Caco-2 (cell line): ENCODE measurements at regions not wholly inside any gene's neighbourhood (a gene's known extent, or its start where the extent isn't known, plus 50 kb on each side); places are given as distances from the start of the nearest gene placed in this dataset.

Experiments
- BruUV-seq: library from RNA; stranded (reverse); fragments of 400-500 nt; replicated peaks from 2 replicates; lab custom pipeline; 2021; lab: Mats Ljungman, UMichigan
- CTCF ChIA-PET: fragments of 300-600 bp; sonication (Branson Sonifier 250); formaldehyde crosslinking; loops from one replicate; lab custom pipeline; 2022; ENCODE audit warnings: antibody characterized with exemption; lab: Charles Lee
- POLR2A ChIA-PET: fragments of 300-600 bp; sonication (Branson Sonifier 250); formaldehyde crosslinking; loops from one replicate; lab custom pipeline; 2022; ENCODE audit warnings: antibody characterized with exemption; lab: Charles Lee
- DNase-seq, 2 experiments: peaks; one replicate each; pipeline versions ENCODE4 v3.0.0 to v3.0.0-alpha.2; 2020 to 2022
- H3K27me3 ChIP-seq: replicated peaks from 2 replicates; pipeline ENCODE4 v1.6.0; 2011; ENCODE audit warnings: low read length; ENCODE audit not compliant: control insufficient read depth, insufficient read depth
- H3K36me3 ChIP-seq: 2 replicates; pipeline ENCODE4 v1.5.1; 2011; ENCODE audit warnings: low read length; ENCODE audit not compliant: control insufficient read depth, insufficient read depth
- H3K4me1 ChIP-seq: fragments of 250-450 bp; sonication (Bioruptor Pico); 2 replicates; pipeline ENCODE4 v1.5.1; 2020; ENCODE audit warnings: mild to moderate bottlenecking
- H3K4me3 ChIP-seq: 2 replicates; pipeline ENCODE4 v1.5.1; 2011; ENCODE audit warnings: low read depth, mild to moderate bottlenecking, control low read depth, low read length
- H3K9me3 ChIP-seq: fragments of 250-450 bp; sonication (Bioruptor Pico); 2 replicates; pipeline ENCODE4 v1.5.1; 2020; ENCODE audit warnings: mild to moderate bottlenecking, moderate library complexity
- H3K27ac Mint-ChIP-seq: one replicate; pipeline ENCODE4 v1.8.0; 2022; ENCODE audit warnings: mixed read lengths; ENCODE audit not compliant: unreplicated experiment
- H3K27me3 Mint-ChIP-seq: one replicate; pipeline ENCODE4 v1.8.0; 2022; ENCODE audit warnings: mixed read lengths; ENCODE audit not compliant: insufficient read depth, unreplicated experiment
- H3K36me3 Mint-ChIP-seq: one replicate; pipeline ENCODE4 v1.8.0; 2022; ENCODE audit warnings: mild to moderate bottlenecking, mixed read lengths; ENCODE audit not compliant: insufficient read depth, unreplicated experiment
- H3K4me1 Mint-ChIP-seq: one replicate; pipeline ENCODE4 v1.8.0; 2022; ENCODE audit warnings: low read depth, mixed read lengths; ENCODE audit not compliant: unreplicated experiment
- H3K4me3 Mint-ChIP-seq: one replicate; pipeline ENCODE4 v1.8.0; 2022; ENCODE audit warnings: mild to moderate bottlenecking, moderate library complexity, mixed read lengths; ENCODE audit not compliant: unreplicated experiment
- H3K9me3 Mint-ChIP-seq: one replicate; pipeline ENCODE4 v1.8.0; 2022; ENCODE audit warnings: mixed read lengths; ENCODE audit not compliant: unreplicated experiment
- intact Hi-C: fragments of 100-400 bp; cut with micrococcal nuclease; formaldehyde crosslinking; loops from one replicate; pipeline ENCODE4 v1.10.0; 2022; ENCODE audit not compliant: unreplicated experiment
- TF ChIP-seq, protein P1 (sequence below), 2 experiments: fragments of 200-600 bp in 1 of 2; IDR thresholded peaks; 1 replicate in 1 of 2; 2 replicates in 1 of 2; pipeline versions ENCODE4 v1.5.1 to v1.8.0; 2011 to 2022; ENCODE audit warnings: antibody characterized with exemption in 1 of 2, control low read depth in 1 of 2, inconsistent platforms in 1 of 2, low read depth in 1 of 2, low read length in 1 of 2, mild to moderate bottlenecking in 1 of 2, moderate library complexity in 1 of 2; ENCODE audit not compliant: insufficient read depth in 1 of 2, severe bottlenecking in 1 of 2, unreplicated experiment in 1 of 2

DNA sequence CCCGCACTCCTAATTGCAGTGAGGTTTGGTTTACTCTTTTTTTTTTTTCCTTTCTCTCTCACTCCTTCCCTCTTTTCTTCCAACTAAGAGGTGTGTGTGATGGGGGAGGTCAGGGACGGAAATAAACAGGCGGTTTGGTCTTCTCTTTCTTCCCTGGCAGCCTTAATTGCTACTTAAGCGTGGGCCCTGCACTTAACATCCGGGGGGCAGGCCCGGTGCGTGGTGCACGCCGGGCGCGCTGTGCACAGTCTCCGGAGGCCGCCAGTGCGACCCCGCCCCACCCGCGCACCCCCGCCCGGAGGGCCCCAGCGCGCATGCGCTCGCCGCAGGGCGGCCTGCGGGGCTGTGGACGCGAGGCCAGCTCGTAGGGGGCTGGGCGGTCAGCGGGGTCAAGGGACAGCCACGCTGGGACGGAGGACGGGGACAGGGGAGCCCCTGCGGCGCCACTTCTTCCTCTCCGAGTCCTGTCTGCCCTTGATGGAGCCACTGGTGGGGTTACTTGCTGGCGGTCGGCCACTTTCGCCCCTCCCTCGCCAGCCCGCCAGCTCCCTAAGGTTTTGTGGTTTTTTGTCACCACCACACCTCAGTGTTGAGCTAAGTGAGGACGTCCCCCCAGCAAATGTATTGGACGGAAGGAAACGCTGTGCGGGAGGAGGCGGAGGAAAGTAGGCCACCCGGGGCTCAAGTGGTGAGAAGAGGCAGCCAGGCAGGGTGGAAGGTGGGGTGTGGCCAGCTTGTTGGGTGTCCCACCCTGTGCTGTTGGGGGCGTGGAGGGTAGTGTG lies 120.9 kb downstream of the MRM1 start:
- Mint-ChIP-seq H3K4me3 (peak overlapping the region; percentile 25), H3K27ac (no peak overlapping the region), H3K4me1 (no peaks in the 10 kb centered on the region), H3K27me3 (peaks cover 27% of the 10 kb centered on the region), H3K36me3 (no peaks in the 10 kb centered on the region), H3K9me3 (no peaks in the 10 kb centered on the region)
- H3K36me3 ChIP-seq = no peaks in the 10 kb centered on the region
- no peaks in the 10 kb centered on the region for H3K9me3 ChIP-seq
- CTCF ChIA-PET = no interaction called here
- H3K4me3 ChIP-seq = no peak overlapping the region
- no TSS peak for BruUV-seq
- intact Hi-C loops = loop anchor here (10.0 kb wide), 2 partner anchors 62 to 322 kb away; no protein-coding TSS in a partner anchor
- POLR2A ChIA-PET = no interaction called here
- no peaks in the 10 kb centered on the region for H3K4me1 ChIP-seq
- DNase-seq = peak in 1 of 2 experiments; percentile 24
- TF ChIP-seq, protein P1, sequence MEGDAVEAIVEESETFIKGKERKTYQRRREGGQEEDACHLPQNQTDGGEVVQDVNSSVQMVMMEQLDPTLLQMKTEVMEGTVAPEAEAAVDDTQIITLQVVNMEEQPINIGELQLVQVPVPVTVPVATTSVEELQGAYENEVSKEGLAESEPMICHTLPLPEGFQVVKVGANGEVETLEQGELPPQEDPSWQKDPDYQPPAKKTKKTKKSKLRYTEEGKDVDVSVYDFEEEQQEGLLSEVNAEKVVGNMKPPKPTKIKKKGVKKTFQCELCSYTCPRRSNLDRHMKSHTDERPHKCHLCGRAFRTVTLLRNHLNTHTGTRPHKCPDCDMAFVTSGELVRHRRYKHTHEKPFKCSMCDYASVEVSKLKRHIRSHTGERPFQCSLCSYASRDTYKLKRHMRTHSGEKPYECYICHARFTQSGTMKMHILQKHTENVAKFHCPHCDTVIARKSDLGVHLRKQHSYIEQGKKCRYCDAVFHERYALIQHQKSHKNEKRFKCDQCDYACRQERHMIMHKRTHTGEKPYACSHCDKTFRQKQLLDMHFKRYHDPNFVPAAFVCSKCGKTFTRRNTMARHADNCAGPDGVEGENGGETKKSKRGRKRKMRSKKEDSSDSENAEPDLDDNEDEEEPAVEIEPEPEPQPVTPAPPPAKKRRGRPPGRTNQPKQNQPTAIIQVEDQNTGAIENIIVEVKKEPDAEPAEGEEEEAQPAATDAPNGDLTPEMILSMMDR (IDR thresholded peaks at IDR 0.05; ENCODE audit: insufficient read depth in 1 of 2, low read depth in 1 of 2, low read length in 1 of 2, severe bottlenecking in 1 of 2, unreplicated experiment in 1 of 2) = no peak
- H3K27me3 ChIP-seq = peaks cover 3% of the 10 kb centered on the region; the same call in 1 of the 2 replicates

DNA sequence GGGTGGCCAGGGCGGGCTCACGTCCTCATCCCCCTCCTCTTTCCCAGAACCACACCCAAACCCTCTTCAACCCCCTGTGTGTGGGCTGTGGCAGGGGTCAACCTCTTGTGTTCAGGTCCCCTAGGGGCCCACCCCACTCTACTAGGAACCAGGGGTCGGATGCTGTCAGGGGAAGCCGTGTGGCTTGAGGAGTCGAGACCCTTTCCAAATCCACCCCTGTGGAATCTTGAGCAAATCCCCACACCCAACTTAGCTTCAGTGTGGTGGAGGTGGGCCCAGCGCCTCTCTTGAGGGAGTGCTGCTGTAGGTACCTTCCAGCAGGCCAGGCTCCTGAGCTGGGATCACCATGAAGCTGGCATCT lies 121.5 kb downstream of the MRM1 start:
- Histone ChIP-seq H3K4me3 (no peak overlapping the region), H3K36me3 (no peaks in the 10 kb centered on the region), H3K27me3 (peaks cover 3% of the 10 kb centered on the region; the same call in 1 of the 2 replicates), H3K4me1 (no peaks in the 10 kb centered on the region), H3K9me3 (no peaks in the 10 kb centered on the region)
- POLR2A ChIA-PET = no interaction called here
- CTCF ChIA-PET = no interaction called here
- no peak for DNase-seq
- BruUV-seq = no TSS peak
- no peak overlapping the region for H3K4me3 Mint-ChIP-seq
- no peak overlapping the region for H3K27ac Mint-ChIP-seq
- no peaks in the 10 kb centered on the region for H3K9me3 Mint-ChIP-seq
- TF ChIP-seq, protein P1 (IDR thresholded peaks at IDR 0.05; ENCODE audit: insufficient read depth in 1 of 2, low read depth in 1 of 2, low read length in 1 of 2, severe bottlenecking in 1 of 2, unreplicated experiment in 1 of 2) = no peak
- no peaks in the 10 kb centered on the region for H3K36me3 Mint-ChIP-seq
- H3K27me3 Mint-ChIP-seq = peaks cover 23% of the 10 kb centered on the region
- intact Hi-C loops = loop anchor here (10.0 kb wide), 2 partner anchors 62 to 322 kb away; no protein-coding TSS in a partner anchor
- no peaks in the 10 kb centered on the region for H3K4me1 Mint-ChIP-seq

DNA sequence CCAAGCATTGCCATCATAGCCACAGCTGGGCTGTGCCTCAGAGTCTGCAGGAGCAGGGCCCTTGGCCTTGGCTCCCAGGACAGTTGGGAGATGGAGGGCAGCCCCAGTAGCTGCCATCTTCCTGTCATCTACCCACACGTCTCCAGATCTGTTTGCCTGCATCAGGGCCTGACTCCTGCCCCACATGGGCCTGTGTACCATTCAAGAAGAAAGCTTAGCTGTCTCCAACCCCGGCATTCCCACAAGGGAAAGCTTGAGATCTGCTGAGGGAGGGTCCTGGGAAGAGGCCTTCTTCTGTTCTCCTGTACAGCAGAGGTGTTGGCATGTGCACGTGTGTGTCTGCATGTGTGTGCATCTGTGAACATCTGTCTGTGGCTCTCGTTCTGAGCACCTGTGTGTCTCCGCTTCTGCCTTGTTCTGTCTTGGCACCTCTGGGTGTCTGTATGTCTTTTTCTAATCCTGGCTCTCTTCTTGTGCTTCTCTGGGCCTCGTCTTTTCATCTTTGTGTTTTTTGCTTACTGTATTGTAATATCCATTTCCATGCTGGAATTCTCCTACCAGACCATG lies 122.2 kb downstream of the MRM1 start:
- Histone ChIP-seq H3K36me3 (no peaks in the 10 kb centered on the region), H3K9me3 (no peaks in the 10 kb centered on the region), H3K27me3 (peaks cover 3% of the 10 kb centered on the region; the same call in 1 of the 2 replicates), H3K4me1 (no peaks in the 10 kb centered on the region), H3K4me3 (no peak overlapping the region)
- H3K27me3 Mint-ChIP-seq = peaks cover 20% of the 10 kb centered on the region
- ChIA-PET CTCF (interaction anchor here (0.6 kb wide), 1 partner anchor 926 kb away, joined by 8 read pairs; no protein-coding TSS in a partner anchor), POLR2A (no interaction called here)
- intact Hi-C loops = loop anchor here (10.0 kb wide), 2 partner anchors 61 to 321 kb away; no protein-coding TSS in a partner anchor
- H3K4me1 Mint-ChIP-seq = no peaks in the 10 kb centered on the region
- H3K36me3 Mint-ChIP-seq = no peaks in the 10 kb centered on the region
- no peak overlapping the region for H3K4me3 Mint-ChIP-seq
- H3K27ac Mint-ChIP-seq = no peak overlapping the region
- DNase-seq = no peak
- no peaks in the 10 kb centered on the region for H3K9me3 Mint-ChIP-seq
- no TSS peak for BruUV-seq
- TF ChIP-seq, protein P1 (IDR thresholded peaks at IDR 0.05; ENCODE audit: insufficient read depth in 1 of 2, low read depth in 1 of 2, low read length in 1 of 2, severe bottlenecking in 1 of 2, unreplicated experiment in 1 of 2) = no peak
